ENCODE measurements at regions not wholly inside any gene's neighbourhood (a gene's known extent, or its start where the extent isn't known, plus 50 kb on each side); places are given as distances from the start of the nearest gene placed in this dataset.

DNA sequence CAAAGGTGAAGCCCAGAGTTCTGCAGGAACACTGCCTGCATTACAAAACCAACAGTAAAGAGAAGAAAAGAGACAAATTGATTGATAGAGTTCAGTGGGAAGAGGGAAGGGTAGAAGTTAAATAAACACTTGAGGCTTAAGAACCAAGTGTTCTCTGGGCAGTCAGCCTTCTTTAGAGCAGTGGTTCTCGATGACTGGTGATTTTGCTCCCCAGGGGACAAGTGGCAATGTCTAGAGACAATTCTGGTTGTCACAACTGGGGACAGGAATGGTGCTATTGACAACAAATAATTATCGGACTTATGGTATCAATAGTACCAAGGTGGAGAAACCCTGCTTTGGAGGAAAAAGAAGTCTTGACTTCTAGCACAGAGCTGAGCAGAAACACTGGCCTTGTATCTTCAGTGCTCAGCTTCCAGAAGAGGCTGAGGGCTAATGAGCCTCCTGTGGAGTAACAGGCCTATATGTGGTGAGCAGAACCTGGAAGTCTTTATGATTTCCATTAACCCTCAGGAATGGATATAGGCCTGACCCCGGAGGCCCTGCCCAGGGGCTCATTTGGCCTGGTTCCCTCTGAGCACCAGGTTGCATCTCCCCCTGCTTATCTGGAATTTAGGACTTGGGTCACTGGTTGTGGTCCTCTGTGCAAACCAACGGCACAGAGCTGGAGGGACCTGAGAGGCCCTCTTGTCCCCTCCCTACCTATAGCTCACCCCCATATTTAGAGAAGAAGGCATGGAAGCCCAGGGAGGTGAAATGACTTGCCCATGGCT, 204.6 kb upstream of the PWP1 start:
- DNase-seq = no peak

- DNase-seq = no peak
These were observed 201.4 kb upstream of the PWP1 start for GRCh38 chr12:107484230-107484629.

DNA sequence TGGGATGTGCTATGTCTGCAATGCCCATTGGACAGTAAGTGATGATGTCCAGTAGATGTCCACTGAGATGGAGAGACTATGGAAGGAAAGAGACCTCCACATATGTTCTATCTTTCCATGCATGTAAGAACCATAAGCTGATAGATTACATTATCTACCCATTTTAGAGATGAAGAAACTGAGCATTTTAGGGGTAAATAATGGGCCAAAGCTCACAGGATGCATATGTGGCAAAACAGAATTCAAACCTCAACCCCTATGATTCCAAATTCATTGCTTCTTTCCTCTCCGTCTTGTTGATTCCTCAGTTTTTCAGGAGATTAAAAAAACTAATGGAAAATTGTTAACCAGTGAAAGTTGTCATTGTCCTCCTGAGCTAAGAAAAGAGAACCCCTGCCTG, 200.7 kb upstream of the PWP1 start:
- DNase-seq = no peak

DNA sequence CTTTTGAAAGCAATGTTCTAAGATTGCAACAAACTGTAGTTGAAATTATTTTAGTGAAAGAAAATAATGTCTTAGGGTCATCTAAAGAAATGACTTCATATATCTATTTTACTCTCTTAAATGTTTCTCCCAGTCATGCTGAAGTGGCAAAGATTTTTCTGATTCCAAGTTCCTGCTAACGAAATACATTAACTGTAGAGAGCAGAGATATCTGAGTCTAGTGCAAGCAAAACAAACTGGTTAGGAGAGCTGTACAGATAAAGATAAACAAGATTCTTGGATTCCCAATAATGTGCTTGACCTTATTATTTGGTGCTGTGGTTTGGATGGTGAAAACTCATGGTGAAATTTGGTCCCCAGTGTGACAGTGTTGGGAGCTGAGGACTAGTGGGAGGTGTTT, 199.9 kb upstream of the PWP1 start:
- DNase-seq = no peak

DNA sequence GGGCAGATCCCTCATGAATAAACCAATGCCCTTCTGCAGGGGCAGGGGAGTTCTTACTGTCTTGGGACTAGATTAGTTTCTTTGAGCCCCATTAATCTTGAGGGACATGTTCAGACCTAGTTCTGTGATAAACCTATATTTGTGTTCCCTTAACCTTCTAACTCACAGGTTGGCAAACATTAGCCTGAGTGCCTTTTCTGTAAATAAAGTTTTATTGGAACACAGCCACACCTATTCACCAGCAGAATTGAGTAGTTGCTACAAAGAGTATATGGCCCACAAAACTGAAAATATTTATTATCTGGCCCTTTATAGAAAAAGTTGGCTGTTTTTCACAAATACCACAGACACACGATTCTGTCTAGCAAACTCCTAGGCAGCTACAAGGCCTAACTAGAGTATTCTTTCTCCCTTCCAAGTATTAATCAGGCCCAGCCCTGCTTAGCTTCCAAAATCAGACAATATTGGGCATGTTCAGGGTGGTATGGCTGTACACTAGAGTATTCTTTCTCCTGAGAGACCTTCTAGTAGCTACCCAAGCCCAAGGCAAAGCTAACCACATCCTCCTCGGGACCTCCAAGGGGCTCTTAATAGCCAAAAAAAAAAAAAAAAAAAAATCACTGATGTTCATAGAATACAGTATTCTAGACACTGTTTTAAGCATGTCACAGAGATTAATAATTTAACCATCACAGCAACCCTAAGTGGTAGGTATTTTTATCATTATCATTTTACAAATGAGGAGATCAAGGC, 199.3 kb upstream of the PWP1 start:
- DNase-seq = no peak

DNA sequence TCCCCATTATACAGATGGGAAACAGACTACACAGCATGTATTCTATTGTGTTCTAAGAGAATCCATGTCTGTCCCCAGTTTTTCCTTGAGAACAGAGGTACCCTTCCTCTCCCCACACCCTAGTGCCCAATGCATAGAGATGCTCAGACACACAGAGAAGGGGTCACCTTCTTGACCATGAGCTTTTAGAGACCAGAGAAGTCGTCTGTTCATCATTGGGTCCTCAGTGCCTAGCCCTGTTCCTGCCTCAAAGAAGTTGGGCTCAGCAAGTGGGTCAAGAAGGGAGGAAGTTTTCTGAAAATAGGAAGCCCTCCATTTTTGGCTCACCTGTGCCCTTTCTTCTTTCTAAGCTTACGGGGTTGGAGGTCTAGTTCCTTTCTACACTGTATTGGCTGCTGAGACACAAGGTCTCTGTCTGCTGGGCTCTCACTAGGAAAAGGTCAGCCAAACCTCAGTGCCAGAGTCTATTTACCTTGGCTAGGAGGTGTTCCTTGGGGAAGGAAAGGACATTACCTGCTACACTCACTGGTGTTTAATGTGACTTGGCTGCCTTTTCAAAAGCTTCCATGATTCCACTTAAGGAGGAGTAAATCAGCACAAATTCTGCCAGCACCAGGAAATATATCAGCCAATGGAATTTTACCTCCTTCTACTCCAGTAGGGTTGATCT, 198.5 kb upstream of the PWP1 start:
- no peak for DNase-seq

GRCh38 chr12:107488666-107489065, 196.9 kb upstream of the PWP1 start:
- DNase-seq = no peak

- DNase-seq = no peak
These were observed 195.6 kb upstream of the PWP1 start for GRCh38 chr12:107490010-107490409.

- no peak for DNase-seq
These were observed 193.7 kb upstream of the PWP1 start for GRCh38 chr12:107491856-107492255.

DNA sequence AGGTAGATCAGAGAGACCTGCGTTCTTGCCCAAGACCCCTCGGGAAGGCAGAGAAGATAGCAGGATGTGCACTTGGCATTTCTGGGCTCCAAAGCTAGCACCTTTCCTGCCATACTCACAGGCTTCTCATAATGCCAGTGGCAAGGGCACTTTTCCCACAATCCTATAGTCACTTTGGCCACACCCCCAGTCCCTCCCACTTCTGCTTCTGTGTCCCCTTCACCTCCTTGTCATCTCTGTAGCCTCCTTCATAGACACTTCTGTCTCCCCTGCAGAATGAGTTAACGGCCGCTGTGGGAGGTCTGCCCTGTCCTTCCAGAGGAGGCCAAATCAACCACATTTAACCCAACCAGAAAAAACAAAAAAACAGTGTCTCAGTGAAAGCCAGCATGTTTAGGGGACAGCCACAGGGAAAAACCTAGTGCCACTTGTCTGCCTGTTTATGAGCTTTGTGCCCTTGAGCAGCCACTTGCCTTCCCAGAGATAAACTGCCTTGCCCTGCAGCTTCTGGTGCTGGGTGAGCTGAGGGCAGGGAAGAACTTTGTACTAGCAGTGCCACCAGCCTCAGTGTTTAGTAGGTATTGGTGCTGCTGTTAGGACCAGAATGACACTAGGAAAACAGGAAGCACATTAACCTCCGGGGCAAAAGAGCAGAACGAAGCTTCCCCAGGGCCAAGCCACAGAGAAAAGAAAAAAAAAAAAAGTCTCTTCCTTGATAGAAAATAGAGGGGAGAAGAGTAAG, 193.0 kb upstream of the PWP1 start:
- peak; percentile 57 to 65 for DNase-seq

DNA sequence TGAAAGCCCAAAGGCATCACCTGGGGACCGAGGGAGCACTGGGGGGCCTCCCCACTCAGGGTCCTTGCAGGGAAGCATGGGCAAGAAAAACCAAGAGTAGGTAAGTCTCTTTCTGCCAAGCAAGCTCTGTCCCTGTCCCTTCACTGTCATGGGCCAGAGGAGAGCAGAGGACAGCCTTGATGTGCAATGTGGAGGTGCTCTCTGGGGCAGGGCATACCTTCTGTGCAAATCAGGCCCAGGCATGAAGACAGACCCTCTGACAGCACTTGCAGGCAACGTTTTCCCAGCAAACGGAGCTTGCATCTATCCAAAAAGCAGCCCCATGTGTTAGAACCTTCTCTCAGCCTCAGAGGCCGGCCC, 192.5 kb upstream of the PWP1 start:
- no peak for DNase-seq

- DNase-seq = no peak
These were observed 191.9 kb upstream of the PWP1 start for GRCh38 chr12:107493666-107494065.

DNA sequence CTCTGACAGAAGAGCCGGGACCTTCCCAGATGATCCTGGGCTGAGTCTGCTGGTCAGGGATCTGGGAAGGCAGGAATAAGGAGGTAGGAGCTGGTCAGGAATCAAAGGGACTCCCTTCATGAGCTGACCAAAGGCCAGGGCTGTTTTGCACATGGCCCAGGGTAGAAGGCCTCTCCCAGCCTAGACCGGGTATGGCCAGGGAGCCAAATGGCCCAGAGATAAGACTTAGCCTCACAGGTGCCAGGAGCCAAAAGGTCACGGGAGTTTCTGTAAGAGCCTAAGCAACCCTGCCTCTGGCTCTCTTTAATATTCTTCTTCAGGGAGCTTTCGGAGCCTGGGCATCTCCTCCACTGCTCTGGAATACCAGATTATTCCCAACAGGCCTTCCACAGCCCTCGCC, 191.3 kb upstream of the PWP1 start:
- no peak for DNase-seq

- no peak for DNase-seq
These were observed 190.0 kb upstream of the PWP1 start for GRCh38 chr12:107495604-107496003.

GRCh38 chr12:107497231-107497630, 188.4 kb upstream of the PWP1 start:
- DNase-seq = no peak

DNA sequence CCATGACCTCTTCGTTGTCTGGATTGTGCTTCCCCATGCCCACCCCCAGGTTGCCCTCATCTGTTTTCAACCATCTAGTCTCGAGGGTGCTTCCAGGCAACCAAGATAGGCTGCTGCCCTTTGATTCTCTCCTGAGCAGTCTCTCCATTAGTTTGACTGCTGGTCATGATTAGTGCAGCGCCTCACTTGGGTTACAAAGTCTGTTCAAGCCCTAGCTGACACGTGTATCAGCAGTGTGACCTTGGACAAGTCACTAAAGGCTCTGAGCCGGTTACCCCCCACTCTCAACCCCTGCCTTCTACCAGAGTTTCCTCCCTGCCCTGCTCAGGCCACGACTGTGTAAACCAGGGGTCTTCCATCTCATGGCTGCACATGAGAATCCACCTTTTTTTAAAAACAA, 185.3 kb upstream of the PWP1 start:
- no peak for DNase-seq

DNA sequence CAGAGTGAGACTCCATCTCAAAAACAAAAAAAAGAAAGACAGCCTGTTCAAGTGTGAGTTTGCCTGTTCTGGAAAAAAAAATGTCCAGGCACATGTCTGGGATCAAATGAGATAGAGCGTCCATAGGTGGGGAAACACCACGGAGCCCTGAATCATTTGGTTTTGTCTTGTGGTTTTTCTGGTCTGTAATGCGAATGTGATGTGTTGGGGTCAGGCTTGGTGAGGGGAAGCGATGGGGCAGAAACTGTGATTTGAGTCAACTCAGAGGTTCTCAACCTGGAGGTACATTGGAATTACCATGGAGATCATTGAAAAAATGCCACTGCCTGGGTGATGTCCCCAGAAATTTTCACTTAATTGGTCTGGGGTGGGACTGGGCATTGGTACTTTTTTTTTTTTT, 183.9 kb upstream of the PWP1 start:
- DNase-seq = no peak

DNA sequence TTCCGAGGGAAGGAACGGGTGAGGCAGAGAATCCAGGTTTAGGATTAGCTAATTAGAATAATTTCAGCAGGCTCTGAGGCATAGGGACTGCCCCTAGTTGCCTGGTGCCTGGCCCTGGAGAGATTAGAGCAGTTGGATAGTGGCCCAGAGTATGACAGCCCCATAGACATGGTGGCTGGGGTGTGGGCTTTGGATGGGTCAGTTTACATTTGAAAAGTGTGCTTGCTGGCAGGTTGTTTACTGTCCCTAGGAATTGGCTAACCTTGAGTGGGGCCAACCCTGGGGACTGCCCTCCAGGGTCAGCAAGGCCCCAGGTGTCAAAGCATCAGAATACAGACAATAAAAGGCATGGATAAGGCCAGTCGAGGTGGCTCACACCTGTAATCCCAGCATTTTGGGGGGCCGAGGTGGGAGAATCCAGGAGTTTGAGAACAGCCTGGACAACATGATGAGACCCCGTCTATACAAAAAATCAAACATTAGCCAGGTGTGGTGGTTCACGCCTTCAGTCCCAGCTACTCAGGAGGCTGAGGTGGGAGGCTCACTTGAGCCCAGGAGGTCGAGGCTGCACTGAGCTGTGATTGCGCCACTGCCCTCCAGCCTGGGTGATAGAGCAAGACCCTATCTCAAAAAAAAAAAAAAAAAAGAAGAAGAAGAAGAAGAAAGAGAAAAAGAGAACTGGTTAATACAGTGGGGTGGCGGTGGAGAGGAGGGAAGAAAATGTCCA, 182.3 kb upstream of the PWP1 start:
- no peak for DNase-seq

GRCh38 chr12:107503887-107504885, 181.4 kb upstream of the PWP1 start:
- no peak for DNase-seq

- no peak for DNase-seq
These were observed 176.2 kb upstream of the PWP1 start for GRCh38 chr12:107509421-107509820.

GRCh38 chr12:107510211-107510610, 175.4 kb upstream of the PWP1 start:
- DNase-seq = no peak
